Adrenal gland (tissue), 9 donors: ENCODE measurements at regions not wholly inside any gene's neighbourhood (a gene's known extent, or its start where the extent isn't known, plus 50 kb on each side); places are given as distances from the start of the nearest gene placed in this dataset.
"Not testable (repeated sequence)": the region's sequence is repeated elsewhere in the genome, so short reads cannot be mapped to it uniquely, and the experiment has no call there.

ENCODE experiments used
- DNase-seq, 7 donors: peaks; one replicate each; pipeline ENCODE4 v3.0.0-alpha.2; 2019 to 2020
- H3K27ac ChIP-seq, 5 donors: fragments of 200-600 bp; sonication (generic) in 4 of 5; 1 replicate in 3 of 5; 2 replicates in 2 of 5; pipeline versions ENCODE4 v1.5.1 to v1.8.0; 2016 to 2020; ENCODE audit warnings: mild to moderate bottlenecking in 1 of 5
- H3K27me3 ChIP-seq: fragments of 200-600 bp; 2 replicates; pipeline ENCODE4 v1.8.0; 2021
- H3K36me3 ChIP-seq, 2 donors: fragments of 200-600 bp; replicated peaks in 1 of 2; 1 replicate in 1 of 2; 2 replicates in 1 of 2; pipeline versions ENCODE4 v1.5.1 to v1.8.0; 2018 to 2022
- H3K4me1 ChIP-seq, 2 donors: fragments of 200-600 bp; replicated peaks in 1 of 2; 1 replicate in 1 of 2; 2 replicates in 1 of 2; pipeline versions ENCODE4 v1.5.1 to v1.8.0; 2018 to 2021
- H3K4me3 ChIP-seq, 4 donors: fragments of 200-600 bp; sonication (generic) in 3 of 4; one replicate each; pipeline ENCODE4 v1.5.1; 2016 to 2018
- H3K9me3 ChIP-seq, 3 donors: fragments of 200-600 bp; sonication (generic) in 1 of 3; replicated peaks in 1 of 3; 1 replicate in 2 of 3; 2 replicates in 1 of 3; pipeline versions ENCODE4 v1.5.1 to v1.8.0; 2016 to 2021
- POLR2A ChIP-seq, 2 donors: fragments of 450-650 bp; IDR thresholded peaks; one replicate each; pipeline ENCODE4 v1.6.1; 2017; ENCODE audit warnings: antibody characterized with exemption in 2 of 2, mild to moderate bottlenecking in 2 of 2, moderate library complexity in 1 of 2
- whole genome bisulfite sequencing, 4 donors: extraction: QIAGEN DNeasy Blood & Tissue Kit in 2 of 4; methylation state at CpG; one replicate each; pipeline versions ENCODE4 v1.1.5 to v1.1.7; 2013 to 2017; 5-methylcytosine and 5-hydroxymethylcytosine counted together
- intact Hi-C, 2 donors: fragments of 100-400 bp; cut with DNase I; formaldehyde crosslinking; loops; one replicate each; pipeline versions ENCODE4 v1.14.1 to v1.15.0; 2022 to 2023
- TF ChIP-seq, protein P1 (sequence below), 6 experiments: fragments of 450-650 bp in 4 of 6; fragments of 200-600 bp in 2 of 6; sonication (generic) in 1 of 6; IDR thresholded peaks; 1 replicate in 5 of 6; 2 replicates in 1 of 6; pipeline versions ENCODE4 v1.5.1 to v1.8.0; 2016 to 2021; ENCODE audit warnings: antibody characterized with exemption in 6 of 6, mild to moderate bottlenecking in 2 of 6, moderate library complexity in 1 of 6
- donor health status: healthy with polysubstance abuse.
- donor health status: Bipolar disorder and iron deficiency.
- donor health status: DM: yes; HTN: yes; CAD: no.
- donor health status: DM: no; HTN: no; CAD: no.
- donor health status: DM: no; HTN: no; CAD: no.

DNA sequence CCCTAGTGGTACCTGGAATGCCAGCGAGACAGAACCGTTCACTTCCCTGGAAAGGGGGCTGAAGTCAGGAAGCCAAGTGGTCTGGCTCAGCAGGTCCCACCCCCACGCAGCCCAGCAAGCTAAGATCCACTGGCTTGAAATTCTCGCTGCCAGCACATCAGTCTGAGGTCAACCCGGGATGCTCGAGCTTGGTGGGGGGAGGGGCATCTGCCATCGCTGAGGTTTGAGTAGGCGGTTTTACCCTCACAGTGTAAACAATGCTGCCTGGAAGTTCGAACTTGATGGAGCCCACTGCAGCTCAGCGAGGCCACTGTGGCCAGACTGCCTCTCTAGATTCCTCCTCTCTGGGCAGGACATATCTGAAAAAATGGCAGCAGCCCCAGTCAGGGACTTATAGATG is 464.7 kb upstream of the TOM1L1 start:
- Histone ChIP-seq H3K4me1 (no peaks in the 10 kb centered on the region), H3K4me3 (no peak overlapping the region), H3K36me3 (no peaks in the 10 kb centered on the region), H3K27ac (no peak overlapping the region), H3K9me3 (no peaks in the 10 kb centered on the region), H3K27me3 (no peaks in the 10 kb centered on the region)
- DNase-seq: no peak
- no peak for TF ChIP-seq POLR2A (IDR thresholded peaks at IDR 0.05)
- TF ChIP-seq, protein P1, sequence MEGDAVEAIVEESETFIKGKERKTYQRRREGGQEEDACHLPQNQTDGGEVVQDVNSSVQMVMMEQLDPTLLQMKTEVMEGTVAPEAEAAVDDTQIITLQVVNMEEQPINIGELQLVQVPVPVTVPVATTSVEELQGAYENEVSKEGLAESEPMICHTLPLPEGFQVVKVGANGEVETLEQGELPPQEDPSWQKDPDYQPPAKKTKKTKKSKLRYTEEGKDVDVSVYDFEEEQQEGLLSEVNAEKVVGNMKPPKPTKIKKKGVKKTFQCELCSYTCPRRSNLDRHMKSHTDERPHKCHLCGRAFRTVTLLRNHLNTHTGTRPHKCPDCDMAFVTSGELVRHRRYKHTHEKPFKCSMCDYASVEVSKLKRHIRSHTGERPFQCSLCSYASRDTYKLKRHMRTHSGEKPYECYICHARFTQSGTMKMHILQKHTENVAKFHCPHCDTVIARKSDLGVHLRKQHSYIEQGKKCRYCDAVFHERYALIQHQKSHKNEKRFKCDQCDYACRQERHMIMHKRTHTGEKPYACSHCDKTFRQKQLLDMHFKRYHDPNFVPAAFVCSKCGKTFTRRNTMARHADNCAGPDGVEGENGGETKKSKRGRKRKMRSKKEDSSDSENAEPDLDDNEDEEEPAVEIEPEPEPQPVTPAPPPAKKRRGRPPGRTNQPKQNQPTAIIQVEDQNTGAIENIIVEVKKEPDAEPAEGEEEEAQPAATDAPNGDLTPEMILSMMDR (IDR thresholded peaks at IDR 0.05): no peak
- WGBS, 4 donors: 51 to 71% (median 63%) methylated on average over 8 to 10 of the region's 10 CpGs
- intact Hi-C loops: no loop called here

DNA sequence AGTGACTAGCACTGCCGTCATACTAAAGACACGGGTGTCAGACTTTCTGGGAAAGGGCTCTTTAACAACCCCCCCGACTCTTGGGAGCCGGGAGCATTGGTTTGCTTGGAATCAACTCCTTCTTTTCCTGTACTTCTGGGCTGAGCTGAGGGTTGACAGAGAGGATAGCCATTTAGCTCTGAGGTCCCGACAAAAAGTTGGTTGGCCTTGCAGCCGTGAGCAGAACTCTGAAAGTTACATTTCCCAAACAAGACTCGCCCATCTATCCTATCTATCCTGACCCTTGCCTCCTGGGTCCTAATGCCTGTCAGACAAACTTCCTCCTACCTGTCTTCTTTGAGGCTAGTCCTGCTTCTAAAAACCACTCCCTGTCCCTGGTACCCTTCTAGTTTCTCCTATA is 460.8 kb upstream of the TOM1L1 start:
- H3K4me1 ChIP-seq: no peaks in the 10 kb centered on the region
- TF ChIP-seq, protein P1 (IDR thresholded peaks at IDR 0.05): no peak
- TF ChIP-seq POLR2A (IDR thresholded peaks at IDR 0.05): no peak
- no peaks in the 10 kb centered on the region for H3K9me3 ChIP-seq
- H3K36me3 ChIP-seq: no peaks in the 10 kb centered on the region
- DNase-seq: no peak
- intact Hi-C loops: no loop called here
- WGBS, 4 donors: 48 to 59% (median 53%) methylated on average over 7 of the region's 7 CpGs
- H3K27ac ChIP-seq: no peak overlapping the region
- H3K4me3 ChIP-seq: no peak overlapping the region
- H3K27me3 ChIP-seq: no peaks in the 10 kb centered on the region

DNA sequence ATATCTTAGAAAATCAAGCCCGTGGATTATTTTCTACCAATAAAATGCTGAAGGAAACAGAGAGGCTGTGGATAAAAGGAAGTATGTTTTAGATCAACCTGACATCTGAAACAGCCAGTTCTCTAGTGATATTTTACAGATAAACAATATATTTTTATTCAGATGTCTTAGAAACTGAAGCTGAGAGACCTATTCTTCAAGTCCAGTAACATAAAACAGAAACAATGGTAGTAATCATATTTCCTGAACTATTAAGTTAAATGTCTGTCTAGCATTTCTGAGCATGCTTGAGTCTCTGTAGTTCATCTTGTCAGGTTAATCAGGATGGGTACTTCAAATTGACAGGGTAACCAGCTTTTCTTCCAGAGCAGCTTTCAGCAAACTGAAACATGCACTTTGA is 449.6 kb upstream of the TOM1L1 start:
- Histone ChIP-seq H3K36me3 (no peaks in the 10 kb centered on the region), H3K4me3 (no peak overlapping the region), H3K27me3 (no peaks in the 10 kb centered on the region), H3K27ac (no peak overlapping the region), H3K4me1 (no peaks in the 10 kb centered on the region), H3K9me3 (no peaks in the 10 kb centered on the region)
- no peak for DNase-seq
- intact Hi-C loops: no loop called here
- no peak for TF ChIP-seq POLR2A (IDR thresholded peaks at IDR 0.05)
- WGBS, 4 donors: 48 to 75% (median 69%) methylated on average over 1 of the region's 1 CpG

DNA sequence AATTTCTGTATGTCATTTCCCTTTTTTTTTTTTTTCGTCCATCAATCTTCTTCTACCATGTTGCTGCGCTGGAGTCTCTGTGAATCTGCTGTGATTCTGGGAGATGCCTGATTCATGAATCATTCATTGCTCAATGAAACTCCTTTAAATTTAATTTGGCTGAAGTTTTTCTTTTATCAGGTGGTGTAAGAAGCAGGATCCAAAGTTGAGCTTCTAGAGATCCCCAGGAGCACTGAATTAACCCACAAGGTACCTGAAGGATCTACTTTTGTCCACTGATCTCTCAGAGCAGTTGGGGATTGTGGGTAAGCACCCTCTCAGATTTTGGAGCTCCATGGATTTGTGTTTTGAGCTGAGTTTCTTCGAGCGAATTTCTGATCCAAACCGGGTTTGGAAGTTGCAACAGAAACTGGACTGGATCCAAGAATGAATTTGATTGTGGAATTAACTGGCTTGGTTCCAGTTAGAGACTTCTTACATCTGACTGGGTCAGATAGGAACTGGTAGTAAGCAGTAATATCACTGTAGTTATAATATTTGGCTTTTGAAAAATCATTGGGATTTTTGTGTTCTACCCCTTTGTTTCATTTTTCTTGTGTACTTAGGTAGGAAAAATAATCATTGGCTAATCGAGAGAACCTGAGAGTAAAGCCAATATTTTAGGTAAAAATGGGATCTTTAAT is 447.8 kb upstream of the TOM1L1 start:
- Histone ChIP-seq H3K9me3 (peaks cover 0 to 8% (median 0%) of the 10 kb centered on the region in 3 donors), H3K27me3 (no peaks in the 10 kb centered on the region), H3K36me3 (no peaks in the 10 kb centered on the region), H3K4me3 (no peak overlapping the region), H3K4me1 (no peaks in the 10 kb centered on the region), H3K27ac (no peak overlapping the region)
- intact Hi-C loops: no loop called here
- TF ChIP-seq POLR2A (IDR thresholded peaks at IDR 0.05): no peak
- TF ChIP-seq, protein P1 (IDR thresholded peaks at IDR 0.05): no peak
- no peak for DNase-seq
- WGBS, 4 donors: 74 to 84% (median 80%) methylated on average over 6 of the region's 6 CpGs

DNA sequence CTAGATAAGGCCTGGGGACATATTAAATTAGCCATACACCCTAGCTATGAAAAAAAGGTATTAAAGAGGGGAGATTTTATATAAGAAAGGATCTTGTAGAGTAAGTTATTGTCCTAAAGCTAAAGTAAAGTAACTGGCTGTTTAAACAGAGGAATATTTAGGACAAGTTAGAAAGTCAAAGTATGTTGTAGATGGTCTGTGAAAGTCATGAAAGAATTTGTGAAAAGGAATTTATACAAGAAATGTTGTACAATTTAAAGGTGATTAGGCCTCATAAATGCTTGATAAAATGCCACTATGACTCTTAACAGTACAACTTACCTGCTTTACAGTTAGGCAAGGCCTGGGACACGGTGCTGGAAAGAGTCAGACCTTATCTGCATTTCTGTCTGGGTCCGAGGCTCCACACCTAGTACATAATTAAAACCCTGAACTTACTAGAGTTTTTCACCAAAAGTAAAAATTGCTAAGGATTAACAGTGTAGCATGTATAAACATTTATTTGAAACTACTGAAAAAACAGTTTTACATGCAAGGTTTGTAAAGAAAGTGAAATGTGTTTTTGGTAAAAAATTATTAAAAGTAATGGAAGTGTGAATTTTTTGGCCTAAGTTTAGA is 445.3 kb upstream of the TOM1L1 start:
- DNase-seq: no peak
- intact Hi-C loops: no loop called here
- H3K4me1 ChIP-seq: no peaks in the 10 kb centered on the region
- no peak overlapping the region for H3K4me3 ChIP-seq
- H3K27ac ChIP-seq: no peak overlapping the region
- TF ChIP-seq, protein P1 (IDR thresholded peaks at IDR 0.05): no peak
- TF ChIP-seq POLR2A (IDR thresholded peaks at IDR 0.05): no peak
- no peaks in the 10 kb centered on the region for H3K36me3 ChIP-seq
- H3K9me3 ChIP-seq: peaks cover 0 to 8% (median 0%) of the 10 kb centered on the region in 3 donors
- 64 to 78% (median 74%) methylated on average over 2 of the region's 2 CpGs for WGBS, 4 donors
- no peaks in the 10 kb centered on the region for H3K27me3 ChIP-seq

DNA sequence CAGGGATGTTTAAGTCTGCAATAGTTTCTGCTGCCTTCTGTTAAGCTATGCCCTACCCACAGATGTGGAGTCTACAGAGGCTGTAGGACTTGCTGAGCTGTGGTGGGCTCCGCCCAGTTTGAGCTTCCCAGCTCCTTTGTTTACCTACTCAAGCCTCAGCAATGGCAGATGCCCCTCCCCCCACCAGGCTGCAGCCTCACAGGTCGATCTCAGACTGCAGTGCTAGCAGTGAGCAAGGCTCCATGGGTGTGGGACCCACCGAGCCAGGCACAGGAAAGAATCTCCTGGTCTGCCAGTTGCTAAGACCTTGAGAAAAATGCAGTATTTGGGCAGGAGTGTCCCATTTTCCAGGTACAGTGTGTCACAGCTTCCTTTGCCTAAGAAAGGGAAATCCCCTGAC is 435.2 kb upstream of the TOM1L1 start:
- H3K27me3 ChIP-seq, H3K36me3 ChIP-seq, H3K27ac ChIP-seq, H3K9me3 ChIP-seq, H3K4me3 ChIP-seq, intact Hi-C loops, DNase-seq, H3K4me1 ChIP-seq: not testable (repeated sequence)
- WGBS, 4 donors: 56 to 87% (median 79%) methylated on average over 3 of the region's 3 CpGs
